DND-41 (cell line): ENCODE measurements at regions not wholly inside any gene's neighbourhood (a gene's known extent, or its start where the extent isn't known, plus 50 kb on each side); places are given as distances from the start of the nearest gene placed in this dataset.
"Not testable (repeated sequence)": the region's sequence is repeated elsewhere in the genome, so short reads cannot be mapped to it uniquely, and the experiment has no call there.

Experiments
- CTCF ChIP-seq: IDR thresholded peaks from 2 replicates; pipeline ENCODE4 v1.5.1; 2012; ENCODE audit warnings: borderline replicate concordance, low read length, moderate library complexity, mild to moderate bottlenecking; ENCODE audit not compliant: poor library complexity, severe bottlenecking; ENCODE audit errors: extremely low read depth
- EZH2 ChIP-seq: IDR thresholded peaks from 3 replicates; pipeline ENCODE4 v1.6.1; 2012; ENCODE audit warnings: borderline replicate concordance, low read depth, mild to moderate bottlenecking, moderate library complexity, low read length, inconsistent platforms; ENCODE audit not compliant: severe bottlenecking

GRCh38 chr12:131285905-131286295, 332.2 kb downstream of the ADGRD1 start:
- not testable (repeated sequence) for TF ChIP-seq CTCF, EZH2
